Right lobe of liver (tissue), 6 donors: ENCODE measurements at regions not wholly inside any gene's neighbourhood (a gene's known extent, or its start where the extent isn't known, plus 50 kb on each side); places are given as distances from the start of the nearest gene placed in this dataset.

ENCODE experiments used
- ATAC-seq, 4 donors: fragments of 200-7000 bp; cut with Tn5 transposase; one replicate each; pipeline ENCODE4 v1.9.1; 2020; ENCODE audit warnings: mild to moderate bottlenecking in 4 of 4, moderate library complexity in 4 of 4
- DNase-seq, 3 donors: peaks; one replicate each; pipeline ENCODE4 v3.0.0-alpha.2; 2020
- H3K27ac ChIP-seq, 3 donors: fragments of 200-600 bp; one replicate each; pipeline ENCODE4 v1.8.0; 2022
- H3K27me3 ChIP-seq, 2 donors: fragments of 200-600 bp; one replicate each; pipeline ENCODE4 v1.8.0; 2022
- H3K36me3 ChIP-seq, 4 donors: fragments of 200-600 bp; sonication (generic) in 1 of 4; one replicate each; pipeline versions ENCODE4 v1.5.1 to v1.8.0; 2017 to 2022; ENCODE audit warnings: control low read depth in 1 of 4
- H3K4me1 ChIP-seq, 4 donors: fragments of 200-600 bp; sonication (generic) in 1 of 4; one replicate each; pipeline versions ENCODE4 v1.5.1 to v1.8.0; 2017 to 2022; ENCODE audit warnings: control low read depth in 1 of 4
- H3K4me3 ChIP-seq, 3 donors: fragments of 200-600 bp; one replicate each; pipeline ENCODE4 v1.8.0; 2022
- H3K9me3 ChIP-seq, 4 donors: fragments of 200-600 bp; sonication (generic) in 1 of 4; one replicate each; pipeline versions ENCODE4 v1.5.1 to v1.8.0; 2017 to 2022; ENCODE audit warnings: control low read depth in 1 of 4
- POLR2A ChIP-seq: fragments of 450-650 bp; IDR thresholded peaks from one replicate; pipeline ENCODE4 v1.6.1; 2017; ENCODE audit warnings: antibody characterized with exemption, mild to moderate bottlenecking
- WGBS: methylation state at CpG from one replicate; pipeline ENCODE4 v1.1.6; 2018; ENCODE audit warnings: low coverage, low lambda C conversion rate; ENCODE audit not compliant: insufficient coverage; ENCODE audit errors: missing lambda C conversion rate; 5-methylcytosine and 5-hydroxymethylcytosine counted together
- intact Hi-C, 2 donors: fragments of 100-400 bp; cut with DNase I; formaldehyde crosslinking; loops; one replicate each; pipeline versions ENCODE4 v1.11.2 to v1.14.1; 2022
- TF ChIP-seq, protein P1 (sequence below), 4 donors: fragments of 200-600 bp in 3 of 4; fragments of 450-650 bp in 1 of 4; IDR thresholded peaks; one replicate each; pipeline versions ENCODE4 v1.5.1 to v1.8.0; 2016 to 2022; ENCODE audit warnings: antibody characterized with exemption in 4 of 4, mild to moderate bottlenecking in 2 of 4
- donor health status: DM: no; HTN: yes; CAD: no.
- donor health status: DM: no; HTN: no; CAD: no.
- donor health status: DM: no; HTN: no; CAD: no.
- donor health status: DM: no; HTN: yes; CAD: no.
- donor health status: DM: no; HTN: yes; CAD: no.

DNA sequence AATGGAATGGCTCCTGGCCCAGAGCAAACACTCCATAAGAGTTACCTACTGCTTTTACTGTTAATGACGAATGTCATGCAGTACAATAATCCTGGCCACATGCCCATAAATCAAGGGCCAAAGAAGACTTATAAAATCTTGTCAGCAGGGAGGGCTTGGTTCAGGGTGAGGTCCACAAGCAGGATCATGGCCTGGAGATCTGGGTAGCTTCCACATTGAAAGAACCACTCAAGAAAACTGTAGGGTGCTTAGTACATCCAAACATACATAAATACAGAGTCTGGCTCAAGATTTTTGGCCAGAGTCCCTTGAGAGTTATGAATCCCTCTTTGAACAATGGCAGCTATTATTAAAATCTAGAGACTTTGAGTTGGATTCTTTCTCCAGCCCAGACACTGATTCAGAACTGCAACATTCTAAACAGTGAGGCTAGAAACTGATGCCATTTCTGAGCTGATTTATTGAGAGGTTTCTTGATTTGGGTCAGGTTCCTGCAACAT lies 188.7 kb downstream of the CDC5L start:
- Histone ChIP-seq H3K4me1 (no peaks in the 10 kb centered on the region), H3K4me3 (no peak overlapping the region), H3K27ac (no peak overlapping the region), H3K36me3 (no peaks in the 10 kb centered on the region), H3K9me3 (no peaks in the 10 kb centered on the region), H3K27me3 (no peaks in the 10 kb centered on the region)
- intact Hi-C loops, result no loop called here
- TF ChIP-seq, protein P1, sequence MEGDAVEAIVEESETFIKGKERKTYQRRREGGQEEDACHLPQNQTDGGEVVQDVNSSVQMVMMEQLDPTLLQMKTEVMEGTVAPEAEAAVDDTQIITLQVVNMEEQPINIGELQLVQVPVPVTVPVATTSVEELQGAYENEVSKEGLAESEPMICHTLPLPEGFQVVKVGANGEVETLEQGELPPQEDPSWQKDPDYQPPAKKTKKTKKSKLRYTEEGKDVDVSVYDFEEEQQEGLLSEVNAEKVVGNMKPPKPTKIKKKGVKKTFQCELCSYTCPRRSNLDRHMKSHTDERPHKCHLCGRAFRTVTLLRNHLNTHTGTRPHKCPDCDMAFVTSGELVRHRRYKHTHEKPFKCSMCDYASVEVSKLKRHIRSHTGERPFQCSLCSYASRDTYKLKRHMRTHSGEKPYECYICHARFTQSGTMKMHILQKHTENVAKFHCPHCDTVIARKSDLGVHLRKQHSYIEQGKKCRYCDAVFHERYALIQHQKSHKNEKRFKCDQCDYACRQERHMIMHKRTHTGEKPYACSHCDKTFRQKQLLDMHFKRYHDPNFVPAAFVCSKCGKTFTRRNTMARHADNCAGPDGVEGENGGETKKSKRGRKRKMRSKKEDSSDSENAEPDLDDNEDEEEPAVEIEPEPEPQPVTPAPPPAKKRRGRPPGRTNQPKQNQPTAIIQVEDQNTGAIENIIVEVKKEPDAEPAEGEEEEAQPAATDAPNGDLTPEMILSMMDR (IDR thresholded peaks at IDR 0.05), result no peak
- no peak for TF ChIP-seq POLR2A
- DNase-seq (no peak), ATAC-seq (no peak)
- WGBS, result 38% methylated on average over 1 of the region's 1 CpG

DNA sequence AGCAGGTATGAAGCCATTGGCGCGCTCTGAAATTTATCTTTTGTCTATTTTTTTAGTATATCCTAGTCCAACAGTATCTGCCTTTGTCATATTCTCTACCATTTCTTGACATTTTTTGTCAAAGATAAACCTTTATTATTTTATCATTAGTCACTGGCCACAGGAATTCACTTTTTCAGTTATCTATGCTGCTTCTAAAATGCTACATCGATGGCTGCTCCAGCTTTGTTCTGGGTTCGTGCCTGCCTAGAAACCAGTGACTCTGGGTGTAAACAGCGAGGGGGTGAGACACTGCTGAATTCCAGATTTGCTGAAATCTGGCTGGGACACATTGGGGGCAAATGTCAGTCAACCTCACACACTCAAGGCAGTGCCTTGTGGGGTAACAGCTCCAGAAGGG lies 193.4 kb downstream of the CDC5L start:
- ATAC-seq, result no peak
- no peak for TF ChIP-seq POLR2A
- TF ChIP-seq, protein P1 (IDR thresholded peaks at IDR 0.05), result no peak
- no peak for DNase-seq
- H3K4me3 ChIP-seq, result no peak overlapping the region
- H3K36me3 ChIP-seq, result no peaks in the 10 kb centered on the region
- H3K27ac ChIP-seq, result no peak overlapping the region
- H3K4me1 ChIP-seq, result no peaks in the 10 kb centered on the region
- no peaks in the 10 kb centered on the region for H3K9me3 ChIP-seq
- no peaks in the 10 kb centered on the region for H3K27me3 ChIP-seq
- intact Hi-C loops, result no loop called here
- WGBS, result 61% methylated on average over 5 of the region's 5 CpGs

DNA sequence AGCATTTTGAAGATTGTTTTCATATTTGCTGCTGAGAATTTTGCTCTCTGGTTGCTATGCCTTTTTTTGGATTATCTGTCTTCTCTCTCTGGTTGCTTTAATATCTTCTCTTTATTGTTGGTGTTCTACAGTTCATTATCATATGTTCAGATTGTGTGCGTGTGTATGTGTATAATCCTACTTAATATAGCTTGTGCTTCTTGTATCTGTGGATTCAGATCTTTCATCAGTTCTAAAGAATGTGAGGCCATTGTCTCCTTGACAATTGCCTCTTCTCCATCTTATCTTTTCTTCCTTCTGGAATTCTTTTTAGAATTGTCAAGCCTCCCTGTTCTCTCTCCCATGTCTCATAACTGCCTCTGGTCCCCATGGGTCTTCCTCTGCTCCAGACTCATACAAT lies 195.4 kb downstream of the CDC5L start:
- no peaks in the 10 kb centered on the region for H3K36me3 ChIP-seq
- no peaks in the 10 kb centered on the region for H3K4me1 ChIP-seq
- intact Hi-C loops, result no loop called here
- WGBS, result 92% methylated on average over 1 of the region's 1 CpG
- ATAC-seq (no peak), DNase-seq (no peak)
- TF ChIP-seq POLR2A, result no peak
- TF ChIP-seq, protein P1 (IDR thresholded peaks at IDR 0.05), result no peak
- H3K4me3 ChIP-seq, result no peak overlapping the region
- no peaks in the 10 kb centered on the region for H3K27me3 ChIP-seq
- no peak overlapping the region for H3K27ac ChIP-seq
- H3K9me3 ChIP-seq, result no peaks in the 10 kb centered on the region

DNA sequence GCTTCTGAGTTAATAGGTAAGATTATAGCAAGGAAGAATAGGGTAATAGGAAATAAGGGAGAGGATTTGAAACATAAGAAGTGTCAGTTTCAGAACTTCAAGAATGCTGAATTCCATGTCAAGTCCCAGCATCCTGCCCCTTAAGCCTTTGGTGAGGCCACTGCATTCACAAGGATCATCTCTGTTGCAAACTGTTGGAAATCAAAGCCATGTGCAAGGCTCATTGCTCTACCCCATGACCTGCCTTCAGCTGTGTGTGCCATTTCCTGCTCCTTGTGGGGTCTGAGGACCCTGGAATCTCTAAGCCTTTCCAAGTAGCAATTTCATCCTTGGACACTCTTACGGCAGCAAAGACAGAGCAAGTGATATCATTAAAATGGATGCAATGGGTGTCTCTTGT lies 203.0 kb downstream of the CDC5L start:
- WGBS, result 83% methylated on average over 1 of the region's 1 CpG
- ATAC-seq (no peak), DNase-seq (no peak)
- Histone ChIP-seq H3K4me3 (no peak overlapping the region), H3K27ac (no peak overlapping the region), H3K27me3 (no peaks in the 10 kb centered on the region), H3K9me3 (no peaks in the 10 kb centered on the region), H3K36me3 (no peaks in the 10 kb centered on the region), H3K4me1 (no peaks in the 10 kb centered on the region)
- intact Hi-C loops, result no loop called here
- TF ChIP-seq, protein P1 (IDR thresholded peaks at IDR 0.05), result no peak
- TF ChIP-seq POLR2A, result no peak

DNA sequence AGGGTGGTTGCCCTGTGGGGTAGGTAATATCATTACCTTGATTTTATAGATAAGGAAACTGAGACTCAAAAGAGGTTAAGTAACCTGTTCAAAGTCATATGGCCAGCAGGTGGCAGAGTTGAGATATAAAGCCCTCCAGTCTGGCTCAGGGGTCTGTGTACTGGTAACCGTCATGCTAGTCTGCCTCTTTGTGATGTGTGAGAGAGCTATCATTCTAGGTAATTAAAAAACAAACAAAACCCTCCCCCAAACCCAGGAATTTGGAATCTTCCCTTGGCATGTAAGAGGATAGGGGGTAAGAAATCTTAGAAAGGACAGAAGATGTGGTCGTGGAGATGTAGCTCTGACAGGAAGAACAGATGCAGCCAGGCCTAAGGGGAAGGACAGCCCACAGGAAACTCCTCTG lies 206.0 kb downstream of the CDC5L start:
- DNase-seq (no peak), ATAC-seq (peak; percentile 25 to 39 (median 36))
- Histone ChIP-seq H3K9me3 (no peaks in the 10 kb centered on the region), H3K27me3 (no peaks in the 10 kb centered on the region), H3K4me1 (no peaks in the 10 kb centered on the region), H3K27ac (no peak overlapping the region), H3K4me3 (no peak overlapping the region), H3K36me3 (no peaks in the 10 kb centered on the region)
- 10% methylated on average over 2 of the region's 2 CpGs for WGBS
- intact Hi-C loops, result no loop called here
- TF ChIP-seq, protein P1 (IDR thresholded peaks at IDR 0.05), result peak; percentile 30 to 50 (median 44)
- no peak for TF ChIP-seq POLR2A
